Loucy (cell line): ENCODE measurements at regions not wholly inside any gene's neighbourhood (a gene's known extent, or its start where the extent isn't known, plus 50 kb on each side); places are given as distances from the start of the nearest gene placed in this dataset.

Source experiments
- H2AFZ ChIP-seq: fragments of 200-600 bp; sonication (generic); 2 replicates; pipeline ENCODE4 v1.6.0; 2016; ENCODE audit warnings: antibody characterized with exemption, mild to moderate bottlenecking, low read length, moderate library complexity
- H3F3A ChIP-seq: fragments of 200-600 bp; 2 replicates; pipeline ENCODE4 v1.6.0; 2016; ENCODE audit warnings: antibody characterized with exemption, low read depth, mild to moderate bottlenecking
- H3K27me3 ChIP-seq: fragments of 200-600 bp; sonication (generic); 2 replicates; pipeline ENCODE4 v1.6.1; 2014; ENCODE audit warnings: low read length, mild to moderate bottlenecking; ENCODE audit not compliant: insufficient read depth, poor library complexity, severe bottlenecking
- H3K36me3 ChIP-seq: fragments of 200-600 bp; sonication (generic); 2 replicates; pipeline ENCODE4 v1.6.1; 2016; ENCODE audit warnings: low read length; ENCODE audit not compliant: insufficient read depth
- H3K4me1 ChIP-seq: fragments of 200-600 bp; sonication (generic); 2 replicates; pipeline ENCODE4 v1.5.1; 2014; ENCODE audit warnings: low read length, mild to moderate bottlenecking; ENCODE audit not compliant: insufficient read depth, poor library complexity, severe bottlenecking
- H3K4me2 ChIP-seq: fragments of 200-600 bp; sonication (generic); 2 replicates; pipeline ENCODE4 v1.6.0; 2014; ENCODE audit warnings: antibody characterized with exemption, low read length, low read depth, mild to moderate bottlenecking; ENCODE audit not compliant: poor library complexity, severe bottlenecking
- H3K4me3 ChIP-seq: fragments of 200-600 bp; sonication (generic); 2 replicates; pipeline ENCODE4 v1.5.1; 2014; ENCODE audit warnings: low read length, mild to moderate bottlenecking, mixed read lengths; ENCODE audit not compliant: poor library complexity, severe bottlenecking
- H3K79me2 ChIP-seq: fragments of 200-600 bp; sonication (generic); 2 replicates; pipeline ENCODE4 v1.6.1; 2014; ENCODE audit warnings: low read length; ENCODE audit not compliant: insufficient read depth
- H3K9ac ChIP-seq: fragments of 200-600 bp; sonication (generic); 2 replicates; pipeline ENCODE4 v1.6.0; 2014; ENCODE audit warnings: mild to moderate bottlenecking, low read depth, low read length, moderate library complexity; ENCODE audit not compliant: poor library complexity, severe bottlenecking
- H3K9me2 ChIP-seq: fragments of 200-600 bp; sonication (generic); replicated peaks from 2 replicates; pipeline ENCODE4 v1.6.1; 2016; ENCODE audit warnings: low read depth, low read length, mixed read lengths
- H3K9me3 ChIP-seq: fragments of 200-600 bp; sonication (generic); 2 replicates; pipeline ENCODE4 v1.6.1; 2014; ENCODE audit warnings: mild to moderate bottlenecking, antibody characterized with exemption, low read length, low read depth; ENCODE audit not compliant: insufficient read depth
- H4K20me1 ChIP-seq: fragments of 200-600 bp; sonication (generic); 2 replicates; pipeline ENCODE4 v1.6.0; 2014; ENCODE audit warnings: antibody characterized with exemption, low read length, mild to moderate bottlenecking; ENCODE audit not compliant: insufficient read depth, poor library complexity, severe bottlenecking
- EZH2phosphoT487 ChIP-seq: fragments of 200-600 bp; IDR thresholded peaks from 2 replicates; pipeline ENCODE4 v1.6.1; 2018; ENCODE audit warnings: antibody characterized with exemption, mild to moderate bottlenecking, moderate library complexity, borderline replicate concordance
- TF ChIP-seq, protein P1 (sequence below): fragments of 200-600 bp; sonication (generic); conservative IDR thresholded peaks from 2 replicates; pipeline ENCODE4 v1.5.1; 2014; ENCODE audit warnings: mild to moderate bottlenecking, antibody characterized with exemption, low read length

DNA sequence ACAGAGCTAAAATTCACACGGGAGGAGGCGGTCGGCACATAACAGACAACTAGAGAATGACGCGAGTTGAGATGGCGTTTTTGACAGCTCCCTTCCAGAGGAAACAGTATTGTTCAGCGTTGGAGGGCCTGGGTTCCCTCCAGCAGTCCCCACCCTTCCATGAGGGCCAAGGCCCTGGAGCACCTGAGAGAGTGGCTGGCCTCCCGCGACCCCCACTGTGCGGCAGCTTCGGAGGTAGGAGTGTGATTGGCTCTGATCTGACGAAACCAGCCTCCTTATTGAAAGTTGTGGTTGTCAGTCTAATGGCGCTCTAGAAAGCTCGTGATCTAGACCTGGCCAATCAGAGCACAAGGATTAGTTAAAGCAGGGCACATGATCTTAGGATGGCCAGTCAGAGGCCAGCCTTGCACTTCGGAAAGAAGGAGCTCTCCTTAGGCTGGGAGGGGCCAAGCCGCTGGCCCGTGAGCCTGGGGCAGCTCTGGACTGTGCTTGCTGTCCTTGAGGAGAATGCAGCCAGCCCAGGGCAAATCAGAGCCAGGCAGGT, 104.5 kb upstream of the CELF4 start:
- Histone ChIP-seq H3K9me3 (no peaks in the 10 kb centered on the region), H3K36me3 (no peaks in the 10 kb centered on the region), H3K4me3 (no peak overlapping the region), H3K9ac (no peak overlapping the region), H3F3A (no peaks in the 10 kb centered on the region), H3K4me1 (no peaks in the 10 kb centered on the region), H4K20me1 (no peaks in the 10 kb centered on the region), H3K27me3 (no peaks in the 10 kb centered on the region), H3K4me2 (no peak overlapping the region), H3K9me2 (no peaks in the 10 kb centered on the region), H3K79me2 (no peaks in the 10 kb centered on the region), H2AFZ (no peak overlapping the region)
- TF ChIP-seq, protein P1, sequence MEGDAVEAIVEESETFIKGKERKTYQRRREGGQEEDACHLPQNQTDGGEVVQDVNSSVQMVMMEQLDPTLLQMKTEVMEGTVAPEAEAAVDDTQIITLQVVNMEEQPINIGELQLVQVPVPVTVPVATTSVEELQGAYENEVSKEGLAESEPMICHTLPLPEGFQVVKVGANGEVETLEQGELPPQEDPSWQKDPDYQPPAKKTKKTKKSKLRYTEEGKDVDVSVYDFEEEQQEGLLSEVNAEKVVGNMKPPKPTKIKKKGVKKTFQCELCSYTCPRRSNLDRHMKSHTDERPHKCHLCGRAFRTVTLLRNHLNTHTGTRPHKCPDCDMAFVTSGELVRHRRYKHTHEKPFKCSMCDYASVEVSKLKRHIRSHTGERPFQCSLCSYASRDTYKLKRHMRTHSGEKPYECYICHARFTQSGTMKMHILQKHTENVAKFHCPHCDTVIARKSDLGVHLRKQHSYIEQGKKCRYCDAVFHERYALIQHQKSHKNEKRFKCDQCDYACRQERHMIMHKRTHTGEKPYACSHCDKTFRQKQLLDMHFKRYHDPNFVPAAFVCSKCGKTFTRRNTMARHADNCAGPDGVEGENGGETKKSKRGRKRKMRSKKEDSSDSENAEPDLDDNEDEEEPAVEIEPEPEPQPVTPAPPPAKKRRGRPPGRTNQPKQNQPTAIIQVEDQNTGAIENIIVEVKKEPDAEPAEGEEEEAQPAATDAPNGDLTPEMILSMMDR, result no peak
- TF ChIP-seq EZH2phosphoT487, result no peak

DNA sequence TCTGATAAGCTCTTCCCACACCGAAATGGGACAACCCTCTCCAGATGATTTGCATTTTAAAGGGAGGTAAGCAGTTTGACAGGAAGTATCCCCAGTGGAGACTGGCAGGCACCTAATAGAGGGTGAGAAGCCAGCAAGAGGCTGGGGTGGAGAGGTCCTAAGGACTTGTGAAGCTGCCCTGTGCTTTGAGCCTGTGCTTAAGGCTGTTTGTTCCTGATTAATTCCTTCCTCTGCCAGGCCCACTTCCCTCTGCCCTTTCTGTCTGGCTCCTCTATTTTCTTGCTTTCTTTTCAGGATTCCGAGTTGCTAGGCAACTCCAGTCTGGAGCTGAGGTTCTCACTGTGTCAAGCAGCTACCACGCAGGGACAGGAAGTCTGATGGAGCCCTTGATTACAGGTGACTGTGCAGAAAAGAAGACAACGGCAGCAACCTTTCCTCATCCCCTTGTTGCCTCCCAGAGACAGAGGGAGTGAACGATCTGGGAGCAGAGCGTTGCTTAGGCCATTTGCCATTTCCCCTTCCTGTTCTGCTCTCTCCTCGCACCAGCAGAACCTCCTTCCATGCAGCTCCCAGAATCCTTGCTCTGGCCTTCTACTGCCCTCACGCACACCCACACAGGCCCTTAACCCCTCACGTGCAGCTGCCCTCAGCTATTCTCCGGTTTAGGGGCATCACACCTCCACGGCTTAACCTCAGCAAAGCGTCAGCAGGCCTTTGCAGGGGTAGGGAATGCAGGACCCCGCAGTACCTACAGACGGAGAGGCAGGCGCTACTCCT, 103.6 kb upstream of the CELF4 start:
- Histone ChIP-seq H3K9ac (no peak overlapping the region), H3K9me2 (no peaks in the 10 kb centered on the region), H3K4me2 (no peak overlapping the region), H3K36me3 (no peaks in the 10 kb centered on the region), H2AFZ (no peak overlapping the region), H3K27me3 (no peaks in the 10 kb centered on the region), H3K4me3 (no peak overlapping the region), H3K79me2 (no peaks in the 10 kb centered on the region), H4K20me1 (no peaks in the 10 kb centered on the region), H3K9me3 (no peaks in the 10 kb centered on the region; the same call in 1 of the 2 replicates), H3F3A (no peaks in the 10 kb centered on the region), H3K4me1 (no peaks in the 10 kb centered on the region)
- TF ChIP-seq, protein P1, result no peak
- TF ChIP-seq EZH2phosphoT487, result no peak

DNA sequence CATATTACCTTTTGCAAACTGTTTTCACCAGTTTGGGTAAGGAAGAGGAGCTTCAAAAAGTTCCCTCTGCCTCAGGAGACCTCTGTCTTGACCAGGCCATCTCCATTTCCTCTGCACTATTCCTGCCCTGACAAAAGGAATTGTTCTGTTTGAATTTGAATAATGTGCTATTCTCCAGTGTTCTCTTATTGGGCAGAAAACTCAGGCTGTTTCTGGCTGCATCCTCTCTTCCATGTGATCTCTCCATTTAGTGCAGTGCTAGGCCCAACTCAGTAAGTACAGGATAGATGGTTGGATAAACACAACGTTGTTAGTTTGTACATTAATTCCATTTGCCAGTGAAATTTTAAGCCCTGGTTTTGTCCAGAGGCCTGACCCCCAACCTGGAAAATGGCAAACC, 102.2 kb upstream of the CELF4 start:
- TF ChIP-seq, protein P1, result no peak
- Histone ChIP-seq H3K4me1 (no peaks in the 10 kb centered on the region), H3K79me2 (no peaks in the 10 kb centered on the region), H3K27me3 (no peaks in the 10 kb centered on the region), H3K4me3 (no peak overlapping the region), H3K36me3 (no peaks in the 10 kb centered on the region), H3K9me2 (no peaks in the 10 kb centered on the region), H3K4me2 (no peak overlapping the region), H2AFZ (no peak overlapping the region), H3K9ac (no peak overlapping the region), H4K20me1 (no peaks in the 10 kb centered on the region), H3K9me3 (no peaks in the 10 kb centered on the region; the same call in 1 of the 2 replicates), H3F3A (no peaks in the 10 kb centered on the region)
